GM12878 (cell line): ENCODE measurements at regions not wholly inside any gene's neighbourhood (a gene's known extent, or its start where the extent isn't known, plus 50 kb on each side); places are given as distances from the start of the nearest gene placed in this dataset.

ENCODE experiments used
- CBFB ChIP-seq: IDR thresholded peaks from 2 replicates; pipeline ENCODE4 v1.6.1; 2016; ENCODE audit warnings: antibody characterized with exemption, low read depth
- CTCF ChIP-seq, 3 experiments: IDR thresholded peaks in 2 of 3; conservative IDR thresholded peaks in 1 of 3; 2 replicates each; pipeline ENCODE4 v1.5.1; 2011; ENCODE audit warnings: low read depth in 3 of 3, low read length in 3 of 3, mild to moderate bottlenecking in 3 of 3, control low read depth in 2 of 3, moderate library complexity in 2 of 3, inconsistent platforms in 1 of 3, mixed read lengths in 1 of 3; ENCODE audit not compliant: control insufficient read depth in 2 of 3, insufficient read depth in 1 of 3; ENCODE audit errors: extremely low read depth in 1 of 3
- ESRRA ChIP-seq: IDR thresholded peaks from 2 replicates; pipeline ENCODE4 v1.6.1; 2012; ENCODE audit warnings: mild to moderate bottlenecking, low read length, improper control_type of control experiment
- IKZF1 ChIP-seq: fragments of 450-650 bp; conservative IDR thresholded peaks from 2 replicates; pipeline ENCODE4 v1.6.1; 2017; ENCODE audit warnings: antibody characterized with exemption, mild to moderate bottlenecking
- MXI1 ChIP-seq: fragments of 150-350 bp; IDR thresholded peaks from 2 replicates; pipeline ENCODE4 v1.6.1; 2011; ENCODE audit warnings: low read depth, mild to moderate bottlenecking, inconsistent platforms, low read length, improper control_type of control experiment
- NR2C2 ChIP-seq: IDR thresholded peaks from 2 replicates; pipeline ENCODE4 v1.6.1; 2011; ENCODE audit warnings: borderline replicate concordance, low read depth; ENCODE audit not compliant: control insufficient read depth, insufficient read length
- POLR2AphosphoS2 ChIP-seq: IDR thresholded peaks from 2 replicates; pipeline ENCODE4 v1.6.1; 2011; ENCODE audit warnings: low read depth, mild to moderate bottlenecking, low read length, improper control_type of control experiment, moderate library complexity
- RAD21 ChIP-seq: IDR thresholded peaks from 2 replicates; pipeline ENCODE4 v1.6.1; 2011; ENCODE audit warnings: mild to moderate bottlenecking, low read depth, low read length, moderate library complexity; ENCODE audit not compliant: insufficient read depth
- REST ChIP-seq: IDR thresholded peaks from 2 replicates; pipeline ENCODE4 v1.6.1; 2012; ENCODE audit warnings: mild to moderate bottlenecking, low read depth, low read length
- TCF12 ChIP-seq: IDR thresholded peaks from 2 replicates; pipeline ENCODE4 v1.6.1; 2011; ENCODE audit warnings: low read depth, mild to moderate bottlenecking, low read length
- ZBTB11 ChIP-seq: fragments of 450-650 bp; formaldehyde crosslinking; IDR thresholded peaks from 2 replicates; pipeline ENCODE4 v1.5.0; 2022; ENCODE audit warnings: mild to moderate bottlenecking, missing genetic modification characterization

GRCh38 chr12:81896771-81897170, 137.6 kb upstream of the PPFIA2 start:
- TF ChIP-seq ESRRA = no peak
- TF ChIP-seq NR2C2 = no peak
- no peak for TF ChIP-seq MXI1
- TF ChIP-seq ZBTB11 (CRISPR knock-in tag) = no peak
- no peak for TF ChIP-seq REST
- no peak for TF ChIP-seq CTCF (IDR thresholded peaks at IDR 0.05 in 2 of 3, conservative IDR thresholded peaks at IDR 0.05 in 1 of 3; ENCODE audit: control insufficient read depth in 2 of 3, extremely low read depth in 1 of 3, insufficient read depth in 1 of 3, low read depth in 3 of 3, low read length in 3 of 3)
- no peak for TF ChIP-seq POLR2AphosphoS2
- no peak for TF ChIP-seq RAD21
- no peak for TF ChIP-seq IKZF1
- no peak for TF ChIP-seq CBFB
- TF ChIP-seq TCF12 = no peak
